GM21529 (cell line): ENCODE measurements at regions not wholly inside any gene's neighbourhood (a gene's known extent, or its start where the extent isn't known, plus 50 kb on each side); places are given as distances from the start of the nearest gene placed in this dataset.
"Not testable (repeated sequence)": the region's sequence is repeated elsewhere in the genome, so short reads cannot be mapped to it uniquely, and the experiment has no call there.

Experiments used
- ATAC-seq: cut with Tn5 transposase; IDR thresholded peaks from one replicate; pipeline ENCODE4 v1.9.1; 2021; ENCODE audit not compliant: unreplicated experiment

DNA sequence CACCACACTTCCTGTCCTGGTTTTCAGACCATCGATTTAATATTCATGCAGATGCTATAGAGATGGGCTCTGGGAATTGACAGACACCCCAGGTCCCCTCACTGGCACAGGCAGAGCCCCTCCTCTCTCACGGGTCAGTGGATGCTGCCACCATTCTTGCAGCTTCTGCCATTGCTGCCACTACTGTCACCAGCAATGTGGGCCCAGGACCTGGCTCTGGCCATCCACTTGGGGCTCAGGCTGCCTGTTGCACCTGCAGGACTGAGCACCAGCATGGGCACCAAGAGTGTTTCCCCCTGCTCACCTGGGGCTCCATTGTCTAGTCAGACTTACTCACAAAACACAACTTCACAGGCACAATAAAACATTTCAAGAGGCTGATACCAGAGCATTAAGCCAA is 479.0 kb upstream of the ZNF608 start:
- ATAC-seq = no peak

DNA sequence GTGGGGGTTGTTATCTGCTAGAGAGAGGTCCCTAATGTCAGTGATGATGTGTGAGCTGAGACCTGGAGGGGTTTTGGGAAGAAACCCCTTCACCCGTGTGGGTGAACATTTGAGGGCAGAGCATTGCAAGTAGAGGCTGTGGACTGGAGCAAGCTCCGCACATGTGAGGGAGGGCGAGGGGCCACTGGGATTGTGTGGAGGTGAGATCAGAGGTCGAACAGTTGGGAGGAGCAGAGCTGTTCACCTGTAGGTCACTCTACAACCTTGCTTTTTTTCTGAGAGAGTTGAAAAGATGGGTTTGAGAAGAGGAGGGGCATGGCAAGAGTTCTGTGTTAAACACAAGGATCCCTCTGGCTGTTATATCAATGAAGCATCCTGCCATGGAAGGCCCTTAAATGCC is 480.4 kb upstream of the ZNF608 start:
- no peak for ATAC-seq

DNA sequence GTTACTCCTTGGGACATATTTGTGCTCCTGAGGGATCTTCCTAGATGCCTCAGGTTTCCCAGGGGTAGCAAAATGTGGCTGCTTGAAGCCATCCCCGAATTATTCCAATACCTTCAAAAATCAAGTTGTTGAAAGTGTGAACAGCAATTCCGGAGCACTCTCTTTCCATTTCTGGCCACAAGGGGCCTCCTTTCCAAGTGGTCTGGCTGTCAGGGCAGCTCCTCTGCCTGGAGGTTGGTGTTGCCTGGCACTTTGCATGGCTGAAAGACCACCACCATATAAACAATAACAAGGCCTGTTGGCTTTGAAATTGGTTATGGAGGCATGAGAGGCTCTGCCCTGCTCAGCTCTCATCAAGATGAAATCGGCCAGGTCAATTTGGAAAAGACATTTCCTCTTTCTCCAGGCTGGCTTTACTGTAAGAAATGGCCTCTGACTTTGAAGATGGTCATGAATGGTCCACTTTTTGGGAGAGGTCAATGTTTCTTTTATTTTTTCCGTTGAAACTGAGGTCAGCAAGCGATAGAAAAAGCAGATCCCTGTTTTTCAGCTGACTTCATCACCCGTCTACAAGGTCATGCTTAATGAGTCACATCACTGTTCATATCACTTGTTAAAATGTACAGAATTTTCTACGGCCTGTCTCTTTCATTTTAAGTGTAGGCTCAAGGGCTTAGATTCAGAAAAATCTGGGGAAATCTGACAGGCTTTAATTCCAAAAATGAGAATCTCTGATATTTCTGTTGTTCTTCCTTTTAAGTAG is 481.1 kb upstream of the ZNF608 start:
- no peak for ATAC-seq

DNA sequence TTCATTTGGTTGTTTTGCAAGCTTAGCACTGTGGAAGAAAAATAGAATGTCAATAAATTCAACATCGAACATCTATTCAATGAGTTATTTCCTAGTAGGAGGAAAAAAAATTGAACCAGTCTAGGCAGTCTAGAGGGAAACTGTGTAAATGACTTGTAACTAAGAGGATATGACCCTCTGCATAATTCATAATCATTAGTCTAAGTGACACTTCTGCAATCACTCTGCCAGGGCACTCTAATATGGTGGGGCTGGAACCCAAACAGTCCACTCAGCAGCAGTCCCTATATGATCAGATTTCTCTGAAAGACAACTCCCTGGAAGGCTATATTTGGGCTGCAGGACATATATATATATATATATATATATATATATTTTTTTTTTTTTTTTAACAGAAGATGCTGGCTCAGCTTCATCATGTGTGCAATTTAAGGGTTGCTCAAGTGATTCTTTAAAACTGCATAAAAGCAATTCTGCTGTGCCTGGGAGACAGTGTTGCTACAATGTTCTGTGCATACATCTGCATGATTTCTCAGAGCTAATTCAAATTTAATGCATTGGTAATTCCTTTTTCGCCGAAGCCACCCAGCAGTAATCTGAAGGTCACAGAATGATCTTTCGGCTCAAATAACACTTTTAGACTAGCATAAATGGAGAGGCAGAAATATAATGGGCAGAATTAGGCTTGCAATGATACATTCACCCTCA is 482.1 kb upstream of the ZNF608 start:
- no peak for ATAC-seq

DNA sequence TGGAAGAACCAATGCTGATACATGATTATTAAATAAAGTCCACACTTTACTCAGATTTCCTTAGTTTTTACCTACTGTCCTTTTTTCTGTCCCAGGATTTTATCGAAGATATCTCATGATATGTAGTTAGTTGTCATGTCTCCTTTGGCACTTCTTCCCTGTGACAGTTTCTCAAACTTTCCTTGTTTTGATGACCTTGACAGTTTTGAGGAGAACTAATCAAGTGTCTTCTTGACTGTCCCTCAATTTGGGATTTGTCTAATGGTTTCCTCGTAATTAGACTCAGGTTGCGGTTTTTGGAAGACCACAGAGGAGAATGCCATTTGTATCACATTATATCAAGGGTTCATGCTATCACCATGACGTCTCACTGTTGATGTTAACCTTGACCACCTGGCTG is 483.1 kb upstream of the ZNF608 start:
- no peak for ATAC-seq

DNA sequence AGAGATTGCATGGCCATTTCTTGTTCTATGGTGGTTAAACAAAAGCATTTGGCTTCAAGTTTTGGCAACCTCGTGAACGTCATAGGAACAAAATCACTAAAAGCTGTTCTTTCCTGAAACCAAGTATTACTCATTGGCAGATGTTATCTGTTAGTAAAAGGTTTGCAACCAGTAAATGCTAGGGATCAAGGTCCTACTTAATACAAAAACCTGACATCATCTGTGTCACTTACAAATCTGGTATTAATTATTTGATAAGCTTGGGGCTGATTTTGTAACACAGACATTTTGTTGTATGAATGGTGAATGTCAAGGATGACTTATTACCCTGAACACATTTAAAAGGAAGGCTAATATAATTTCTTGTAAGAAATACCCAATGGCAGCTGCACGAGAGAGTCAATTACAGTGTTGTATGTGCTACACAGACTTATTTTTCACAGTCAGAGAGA is 486.4 kb upstream of the ZNF608 start:
- no peak for ATAC-seq

DNA sequence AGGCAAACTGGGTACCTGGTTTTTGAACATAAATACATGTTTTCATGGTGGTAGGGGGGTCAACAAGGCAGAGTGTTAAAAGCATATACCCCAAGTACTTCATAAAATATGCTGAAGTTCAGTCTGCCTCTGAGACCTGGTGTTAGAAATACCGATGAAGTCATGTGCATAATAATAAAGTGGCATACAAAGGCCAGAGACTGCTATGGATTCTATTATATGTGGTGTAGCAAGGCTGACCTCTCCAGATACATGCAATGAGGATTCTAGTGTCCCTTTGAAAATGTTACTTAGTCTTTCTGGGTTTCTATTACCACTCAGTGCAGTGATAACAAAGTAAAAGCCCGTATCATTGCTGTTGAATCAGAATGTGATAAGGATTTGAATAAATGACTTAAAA is 487.5 kb upstream of the ZNF608 start:
- ATAC-seq = no peak

DNA sequence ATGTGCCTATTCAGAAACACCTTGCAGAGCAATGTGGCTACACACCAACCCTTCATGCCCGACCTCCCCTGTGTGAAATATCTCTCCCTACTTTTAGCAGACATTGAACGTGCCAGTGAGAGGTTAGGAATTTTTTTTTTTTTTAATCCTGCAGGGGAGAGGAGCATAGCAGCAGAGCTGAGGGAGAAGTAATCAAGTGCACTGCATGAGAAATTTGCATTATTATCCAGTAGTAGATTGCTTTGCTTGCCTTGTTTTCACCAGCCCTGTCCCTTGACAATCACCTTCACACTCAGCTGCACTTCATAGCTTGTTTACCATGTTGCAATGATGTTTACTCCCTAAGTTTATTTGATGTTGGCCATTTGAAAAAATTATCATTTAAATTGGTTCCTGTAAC is 489.6 kb upstream of the ZNF608 start:
- no peak for ATAC-seq

DNA sequence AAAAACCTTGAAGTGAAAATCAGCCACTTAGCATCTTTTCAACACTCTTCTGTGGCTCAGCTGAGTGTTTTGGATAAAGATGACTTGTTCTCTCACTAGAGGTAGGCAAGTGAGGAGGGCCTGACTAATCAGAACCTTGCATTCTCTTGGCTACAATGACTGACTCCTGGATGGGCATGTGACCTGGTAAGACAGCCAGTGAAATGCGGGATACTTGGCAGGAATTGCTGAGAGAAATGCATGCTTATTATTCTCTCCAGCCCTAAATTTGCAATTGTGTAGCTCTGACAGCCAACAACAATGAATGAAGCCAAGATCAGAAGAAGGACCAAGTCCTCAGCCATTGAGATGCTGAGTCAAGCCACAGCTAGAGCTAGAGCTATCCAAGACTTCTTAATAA is 490.5 kb upstream of the ZNF608 start:
- ATAC-seq = no peak

DNA sequence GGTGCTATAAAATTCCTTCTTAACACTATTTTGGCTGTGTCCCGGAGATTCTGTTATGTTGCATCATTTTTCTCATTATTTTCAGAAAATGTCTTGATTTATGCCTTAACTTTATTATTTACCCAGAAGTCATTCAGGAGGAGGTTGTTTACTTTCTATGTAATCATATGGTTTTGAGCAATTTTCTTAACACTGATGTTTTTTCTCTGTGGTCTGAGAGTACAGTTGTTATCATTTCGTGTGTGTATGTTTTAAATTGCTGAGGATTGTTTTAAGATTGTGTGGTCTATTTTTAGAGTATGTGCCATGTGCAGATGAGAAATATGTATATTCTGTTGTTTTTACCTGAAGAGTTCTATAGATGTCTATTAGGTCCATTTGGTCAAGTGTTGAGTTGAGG is 498.1 kb upstream of the ZNF608 start:
- no peak for ATAC-seq

DNA sequence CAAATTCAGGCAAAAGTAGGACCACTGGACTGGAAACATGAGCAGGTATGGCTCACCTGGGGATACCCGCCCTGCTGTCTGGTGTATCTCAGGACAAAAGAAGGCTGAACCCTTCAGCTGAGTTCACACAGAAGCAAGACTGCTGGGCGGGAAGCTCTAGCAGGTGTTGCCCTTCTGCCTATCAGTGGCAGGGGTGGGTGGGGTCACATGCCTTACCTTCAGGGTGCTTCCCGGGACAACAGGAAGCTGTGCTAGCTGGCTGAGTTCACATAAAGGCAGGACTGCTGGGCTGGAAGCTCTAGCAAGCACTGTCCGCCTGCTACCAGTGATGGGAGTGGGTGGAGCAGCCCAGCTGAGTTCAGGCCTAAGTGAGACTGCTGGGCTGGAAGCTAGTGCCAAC is 498.8 kb upstream of the ZNF608 start:
- ATAC-seq = no peak

DNA sequence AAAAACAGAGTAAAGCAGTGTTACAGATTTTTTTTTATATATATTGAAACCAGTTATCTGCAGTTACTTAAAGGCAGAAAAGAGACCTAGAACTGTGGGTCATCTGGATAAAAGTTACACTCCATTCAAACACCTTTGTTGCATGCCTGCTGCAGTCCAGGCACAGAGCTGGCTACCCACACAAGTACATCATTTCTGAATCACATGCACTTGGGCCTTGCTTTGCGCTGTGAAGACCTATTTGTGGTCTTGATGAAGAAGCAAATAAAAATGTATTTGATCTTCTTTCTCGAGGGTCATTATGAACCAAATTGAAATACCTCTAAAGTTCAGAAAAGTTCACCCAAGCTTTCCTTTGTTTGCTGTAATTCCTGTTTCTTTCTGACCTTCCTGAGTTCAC is 503.0 kb upstream of the ZNF608 start:
- ATAC-seq = no peak

DNA sequence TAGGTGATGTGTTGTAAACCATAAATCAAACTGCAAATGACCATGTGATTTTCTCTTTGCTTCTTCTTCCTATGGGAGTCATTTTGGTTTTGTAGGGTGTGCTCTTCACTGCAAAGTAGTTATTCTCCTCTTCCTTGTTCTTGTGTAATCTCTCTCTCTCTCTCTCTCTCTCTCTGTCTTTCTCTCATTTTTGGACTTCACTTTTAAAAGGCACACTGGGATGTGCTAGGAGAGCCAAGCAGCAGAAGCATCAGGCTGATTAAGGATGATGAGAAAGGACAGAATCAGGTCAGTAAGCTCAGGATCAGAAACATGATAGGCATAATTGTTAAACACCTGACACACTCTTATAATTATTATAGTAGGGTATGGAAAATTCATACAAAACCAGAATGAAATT is 505.3 kb upstream of the ZNF608 start:
- ATAC-seq = no peak

DNA sequence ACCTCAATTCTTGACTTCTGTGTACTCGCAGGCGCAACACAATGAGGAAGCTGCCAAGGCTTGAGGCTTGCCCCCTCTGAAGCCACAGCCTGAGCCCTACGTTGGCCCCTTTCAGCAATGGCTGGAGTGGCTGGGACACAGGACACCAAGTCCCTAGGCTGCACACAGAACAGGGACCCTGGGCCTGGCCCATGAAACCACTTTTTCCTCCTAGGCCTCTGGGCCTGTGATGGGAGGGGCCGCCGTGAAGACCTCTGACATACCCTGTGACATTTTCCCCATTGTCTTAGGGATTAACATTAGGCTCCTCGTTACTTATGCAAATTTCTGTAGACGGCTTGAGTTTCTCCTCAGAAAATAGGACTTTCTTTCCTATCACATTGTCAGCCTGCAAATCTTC is 507.2 kb upstream of the ZNF608 start:
- not testable (repeated sequence) for ATAC-seq

DNA sequence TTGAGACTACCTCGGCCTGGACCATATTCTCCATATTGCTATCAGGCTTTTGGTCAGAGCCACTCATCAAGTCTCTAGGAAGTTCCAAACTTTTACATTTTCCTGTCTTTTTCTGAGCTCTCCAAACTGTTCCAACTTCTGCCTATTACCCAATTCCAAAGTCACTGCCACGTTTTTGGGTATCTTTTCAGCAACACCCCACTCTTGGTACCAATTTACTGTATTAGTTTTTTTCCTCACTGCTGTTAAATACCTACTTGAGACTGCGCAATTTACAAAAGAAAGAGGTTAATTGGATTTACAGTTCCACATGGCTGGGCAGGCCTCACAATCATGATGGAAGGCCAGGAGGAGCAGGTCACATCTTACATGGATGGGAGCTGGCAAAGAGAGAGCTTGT is 507.8 kb upstream of the ZNF608 start:
- no peak for ATAC-seq

DNA sequence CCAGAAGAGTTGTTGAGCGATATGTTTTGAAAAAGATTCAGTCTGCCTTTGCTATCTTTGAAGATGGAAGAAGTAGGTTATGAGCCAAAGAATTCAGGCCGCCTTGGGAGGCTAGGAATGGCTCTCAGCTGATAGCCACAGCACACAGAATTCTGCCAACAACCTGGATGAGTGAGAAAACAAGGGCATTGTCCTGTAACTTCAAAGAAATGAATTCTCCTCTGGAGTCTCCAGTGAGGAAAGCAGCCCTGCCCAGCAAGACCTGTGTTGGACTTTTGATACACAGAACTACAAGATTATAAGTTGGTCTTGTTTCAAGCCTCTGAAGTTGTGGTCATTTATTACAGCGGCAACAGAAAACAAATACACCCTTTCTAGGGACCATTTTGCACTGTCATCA is 509.9 kb upstream of the ZNF608 start:
- no peak for ATAC-seq

DNA sequence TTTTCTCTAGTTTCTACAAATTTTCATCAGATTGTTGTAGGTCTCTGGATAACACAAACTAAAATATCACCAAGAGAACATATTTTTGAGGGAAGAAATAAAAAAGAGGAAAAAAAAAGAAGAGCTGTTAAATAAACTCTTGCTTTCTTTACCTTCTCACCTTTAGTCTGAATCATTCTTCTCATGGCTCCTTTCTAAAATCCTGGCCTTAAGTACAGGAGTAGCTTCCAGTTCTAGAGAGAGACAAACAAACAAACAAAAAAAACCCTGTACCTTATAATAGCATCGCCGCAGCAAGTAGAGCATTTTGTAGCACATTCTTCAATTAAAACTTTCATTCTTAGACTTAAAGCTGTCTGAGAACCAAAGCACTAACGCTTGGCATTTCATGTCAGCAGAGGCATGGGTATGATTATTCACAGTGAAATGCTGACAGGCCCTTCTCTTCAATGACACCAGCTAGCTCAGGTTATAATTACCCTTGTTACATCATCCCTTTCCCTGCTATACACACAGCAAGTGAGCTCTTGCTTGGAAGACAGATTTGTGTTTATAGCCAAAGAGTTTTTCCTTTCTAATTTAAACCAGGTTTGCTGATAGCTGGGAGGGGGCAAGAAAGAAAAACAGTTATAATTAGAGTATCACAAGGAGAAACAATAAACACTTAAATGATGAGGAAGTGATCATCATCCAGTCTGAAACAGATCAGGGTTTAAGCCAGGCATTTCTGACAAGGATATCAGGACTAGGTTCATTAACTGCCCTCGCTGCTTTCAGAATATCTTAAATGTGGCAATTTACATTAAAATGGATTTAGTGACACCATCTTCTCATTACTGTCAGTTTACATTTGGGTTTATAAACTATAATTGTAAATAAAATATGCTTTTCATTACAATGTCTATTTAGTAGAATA is 510.9 kb upstream of the ZNF608 start:
- ATAC-seq = no peak

DNA sequence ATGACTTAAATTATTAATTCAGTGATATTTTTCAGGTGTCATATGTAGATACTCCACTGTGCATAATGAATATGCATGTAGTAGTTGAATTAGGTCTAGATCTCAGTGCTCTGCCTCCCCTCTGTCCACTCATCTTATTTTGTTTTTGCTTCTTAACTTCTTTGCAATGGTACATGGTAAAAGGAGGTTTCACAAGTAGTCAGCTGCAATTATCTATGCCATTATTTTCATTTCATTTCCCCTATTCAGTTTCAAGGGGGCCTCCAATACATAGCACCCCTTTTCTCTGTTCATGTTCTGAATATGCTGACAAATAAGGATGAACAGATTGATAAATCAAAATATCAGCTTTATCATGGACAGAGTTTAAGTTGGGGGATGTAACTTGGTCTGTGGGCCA is 511.6 kb upstream of the ZNF608 start:
- ATAC-seq = no peak

DNA sequence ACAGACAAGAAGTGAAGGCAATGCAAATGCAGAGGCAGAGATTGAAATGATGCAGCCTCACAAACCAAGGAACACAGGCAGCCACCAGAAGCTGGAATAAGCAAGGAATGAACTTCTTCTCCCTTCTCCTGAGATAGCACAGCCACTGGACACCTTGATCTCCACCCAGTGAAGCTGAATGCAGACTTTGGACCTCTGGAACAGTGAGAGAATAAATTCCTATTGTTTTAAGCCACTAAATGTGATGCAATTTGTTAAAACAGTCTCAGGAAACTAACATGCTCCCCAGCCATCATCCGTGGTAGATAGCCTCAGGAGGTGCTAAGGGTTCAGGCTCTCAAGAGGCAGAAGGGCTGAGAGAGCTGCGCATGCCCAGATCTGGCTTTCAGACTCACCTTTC is 512.2 kb upstream of the ZNF608 start:
- no peak for ATAC-seq

DNA sequence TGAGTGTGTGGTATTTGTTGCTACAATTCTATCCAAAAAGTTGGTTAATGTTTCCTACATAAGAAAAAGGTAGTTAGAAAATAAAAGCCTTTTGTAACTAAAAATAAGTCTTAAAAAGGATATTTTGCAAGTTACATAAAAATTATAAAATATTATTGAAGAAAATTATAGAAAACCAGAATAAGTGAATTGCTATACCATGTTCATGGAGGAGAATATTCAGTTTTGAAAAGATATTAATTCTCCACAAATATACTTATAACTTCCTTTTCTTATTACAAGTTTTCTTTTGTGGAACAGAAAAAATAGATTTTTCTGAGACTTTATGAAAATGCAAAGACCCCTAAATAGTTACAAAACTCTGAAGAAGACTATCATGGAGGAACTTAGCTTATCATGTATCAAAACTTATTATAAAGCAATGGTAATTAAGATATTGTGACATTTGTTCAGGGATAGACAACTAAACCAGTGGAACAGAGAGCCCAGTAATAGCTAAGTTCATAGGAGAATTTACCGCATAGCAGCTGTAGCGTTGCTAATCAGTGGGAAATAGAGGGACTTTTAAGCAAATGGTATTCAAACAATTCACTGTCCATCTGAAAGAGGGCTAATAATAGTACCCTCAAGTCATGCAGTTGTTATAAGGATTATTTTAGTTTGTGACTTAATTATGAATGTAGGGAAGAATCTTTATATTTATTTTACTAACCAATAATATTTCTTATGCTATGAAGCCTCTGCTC is 515.2 kb upstream of the ZNF608 start:
- ATAC-seq = no peak

DNA sequence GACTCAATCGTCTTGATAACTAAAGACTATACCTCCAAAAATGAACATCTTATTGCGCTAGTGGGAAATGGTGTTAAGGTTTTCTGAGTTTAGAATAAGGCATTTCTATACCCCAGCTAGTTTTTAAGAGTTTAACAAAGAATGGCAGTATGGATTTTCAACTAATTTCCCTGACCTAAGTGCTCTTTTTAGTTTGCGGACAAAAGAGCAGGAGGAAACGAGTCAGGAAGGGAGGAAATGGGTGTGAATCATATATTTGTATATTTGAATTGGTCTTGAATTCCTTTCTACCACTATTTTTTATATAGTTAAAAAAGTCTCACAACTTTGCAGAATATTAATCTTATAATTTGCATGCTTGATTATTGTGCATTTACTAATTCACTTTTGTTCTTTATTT is 516.3 kb upstream of the ZNF608 start:
- no peak for ATAC-seq
